ENCODE measurements at regions not wholly inside any gene's neighbourhood (a gene's known extent, or its start where the extent isn't known, plus 50 kb on each side); places are given as distances from the start of the nearest gene placed in this dataset.

- no peak overlapping the region for H3K4me3 ChIP-seq (ENCODE audit: low read depth, low read length)
- in situ Hi-C loops (cut with HindIII; ENCODE audit: low sequenced_read_pairs), result no loop called here
- TF ChIP-seq CTCF (IDR thresholded peaks at IDR 0.05; ENCODE audit: low read depth, low read length), result no peak
- no peak for DNase-seq (ENCODE audit: low read depth, low spot score)
Measured at GRCh38 chr5:85288914-85289313, 904.2 kb upstream of the EDIL3 start.

GRCh38 chr5:85293145-85293785, 908.6 kb upstream of the EDIL3 start:
- no peak overlapping the region for H3K4me3 ChIP-seq (ENCODE audit: low read depth, low read length)
- DNase-seq (ENCODE audit: low read depth, low spot score), result no peak
- in situ Hi-C loops (cut with HindIII; ENCODE audit: low sequenced_read_pairs), result no loop called here
- TF ChIP-seq CTCF (IDR thresholded peaks at IDR 0.05; ENCODE audit: low read depth, low read length), result no peak

- no peak overlapping the region for H3K4me3 ChIP-seq (ENCODE audit: low read depth, low read length)
- DNase-seq (ENCODE audit: low read depth, low spot score), result no peak
- in situ Hi-C loops (cut with HindIII; ENCODE audit: low sequenced_read_pairs), result no loop called here
- TF ChIP-seq CTCF (IDR thresholded peaks at IDR 0.05; ENCODE audit: low read depth, low read length), result no peak
Measured at GRCh38 chr5:85304524-85304923, 919.8 kb upstream of the EDIL3 start.

GRCh38 chr5:85305766-85306165, 921.1 kb upstream of the EDIL3 start:
- in situ Hi-C loops (cut with HindIII; ENCODE audit: low sequenced_read_pairs), result no loop called here
- DNase-seq (ENCODE audit: low read depth, low spot score), result no peak
- no peak overlapping the region for H3K4me3 ChIP-seq (ENCODE audit: low read depth, low read length)
- no peak for TF ChIP-seq CTCF (IDR thresholded peaks at IDR 0.05; ENCODE audit: low read depth, low read length)

GRCh38 chr5:85311536-85311935, 926.9 kb upstream of the EDIL3 start:
- in situ Hi-C loops (cut with HindIII; ENCODE audit: low sequenced_read_pairs), result no loop called here
- DNase-seq (ENCODE audit: low read depth, low spot score), result no peak
- TF ChIP-seq CTCF (IDR thresholded peaks at IDR 0.05; ENCODE audit: low read depth, low read length), result no peak
- H3K4me3 ChIP-seq (ENCODE audit: low read depth, low read length), result no peak overlapping the region

- in situ Hi-C loops (cut with HindIII; ENCODE audit: low sequenced_read_pairs), result no loop called here
Measured at GRCh38 chr5:85320495-85320894, 935.8 kb upstream of the EDIL3 start.

More at GRCh38 chr5:85320495-85320894, 935.8 kb upstream of the EDIL3 start:
- no peak for TF ChIP-seq CTCF (IDR thresholded peaks at IDR 0.05; ENCODE audit: low read depth, low read length)
- no peak for DNase-seq (ENCODE audit: low read depth, low spot score)
- H3K4me3 ChIP-seq (ENCODE audit: low read depth, low read length), result no peak overlapping the region

All from astrocyte of the spinal cord (primary cell).